Mesenchymal stem cell (in vitro differentiated cells and primary cell): ENCODE measurements at regions not wholly inside any gene's neighbourhood (a gene's known extent, or its start where the extent isn't known, plus 50 kb on each side); places are given as distances from the start of the nearest gene placed in this dataset.

Experiments
- DNase-seq: peaks from one replicate; pipeline ENCODE4 v3.0.0-alpha.2; 2013
- H2AFZ ChIP-seq: one replicate; pipeline ENCODE4 v1.6.1; 2013; ENCODE audit warnings: low read depth, mild to moderate bottlenecking, control low read depth, inconsistent platforms, low read length, moderate library complexity
- H2AK5ac ChIP-seq: 2 replicates; pipeline ENCODE4 v1.6.1; 2013; ENCODE audit warnings: low read length, moderate library complexity, mild to moderate bottlenecking, inconsistent platforms; ENCODE audit not compliant: severe bottlenecking
- H2BK120ac ChIP-seq: one replicate; pipeline ENCODE4 v1.6.1; 2013; ENCODE audit warnings: low read depth, mild to moderate bottlenecking, inconsistent platforms, low read length, moderate library complexity
- H2BK12ac ChIP-seq, 2 experiments: one replicate each; pipeline ENCODE4 v1.6.1; 2013; ENCODE audit warnings: inconsistent platforms in 2 of 2, low read length in 2 of 2, mild to moderate bottlenecking in 2 of 2, moderate library complexity in 2 of 2, control low read depth in 1 of 2
- H2BK15ac ChIP-seq: one replicate; pipeline ENCODE4 v1.6.1; 2013; ENCODE audit warnings: mild to moderate bottlenecking, low read depth, inconsistent platforms; ENCODE audit not compliant: poor library complexity, severe bottlenecking
- H2BK5ac ChIP-seq: 2 replicates; pipeline ENCODE4 v1.6.1; 2013; ENCODE audit warnings: low read depth, mild to moderate bottlenecking, low read length, control low read depth, inconsistent platforms; ENCODE audit not compliant: poor library complexity, severe bottlenecking
- H3K14ac ChIP-seq, 2 experiments: one replicate each; pipeline ENCODE4 v1.6.1; 2013; ENCODE audit warnings: inconsistent platforms in 2 of 2, low read length in 2 of 2, control low read depth in 1 of 2, mild to moderate bottlenecking in 1 of 2, moderate library complexity in 1 of 2
- H3K18ac ChIP-seq, 2 experiments: one replicate each; pipeline ENCODE4 v1.6.1; 2013; ENCODE audit warnings: inconsistent platforms in 2 of 2, low read length in 2 of 2, control low read depth in 1 of 2, low read depth in 1 of 2, mild to moderate bottlenecking in 1 of 2
- H3K23ac ChIP-seq, 2 experiments: one replicate each; pipeline ENCODE4 v1.6.1; 2013; ENCODE audit warnings: inconsistent platforms in 2 of 2, low read length in 2 of 2, mild to moderate bottlenecking in 2 of 2, moderate library complexity in 2 of 2, control low read depth in 1 of 2
- H3K27ac ChIP-seq: 2 replicates; pipeline ENCODE4 v1.5.1; 2013; ENCODE audit warnings: mild to moderate bottlenecking, moderate library complexity, low read length, control low read depth, inconsistent platforms; ENCODE audit not compliant: poor library complexity, severe bottlenecking
- H3K27me3 ChIP-seq, 2 experiments: 2 replicates each; pipeline versions ENCODE4 v1.6.1 to v1.7.0; 2013; ENCODE audit warnings: low read length in 2 of 2, mild to moderate bottlenecking in 2 of 2, moderate library complexity in 2 of 2, control low read depth in 1 of 2, inconsistent platforms in 1 of 2; ENCODE audit not compliant: control insufficient read depth in 1 of 2, insufficient read depth in 1 of 2
- H3K36me3 ChIP-seq, 2 experiments: 2 replicates each; pipeline versions ENCODE4 v1.6.1 to v1.7.0; 2013; ENCODE audit warnings: low read length in 2 of 2, control low read depth in 1 of 2, inconsistent platforms in 1 of 2, low read depth in 1 of 2, mild to moderate bottlenecking in 1 of 2; ENCODE audit not compliant: insufficient read depth in 2 of 2, control insufficient read depth in 1 of 2
- H3K4ac ChIP-seq, 2 experiments: one replicate each; pipeline ENCODE4 v1.6.1; 2013; ENCODE audit warnings: inconsistent platforms in 2 of 2, low read length in 2 of 2, mild to moderate bottlenecking in 2 of 2, moderate library complexity in 2 of 2, control low read depth in 1 of 2, low read depth in 1 of 2
- H3K4me1 ChIP-seq: 2 replicates; pipeline ENCODE4 v1.6.1; 2013; ENCODE audit warnings: low read depth, low read length, control low read depth; ENCODE audit not compliant: control insufficient read depth, insufficient read depth
- H3K4me2 ChIP-seq: 2 replicates; pipeline ENCODE4 v1.6.1; 2013; ENCODE audit warnings: low read length, mild to moderate bottlenecking, inconsistent platforms; ENCODE audit not compliant: poor library complexity, severe bottlenecking
- H3K4me3 ChIP-seq, 2 experiments: 2 replicates each; pipeline versions ENCODE4 v1.5.1 to v1.7.0; 2013; ENCODE audit warnings: low read length in 2 of 2, mild to moderate bottlenecking in 2 of 2, control low read depth in 1 of 2, low read depth in 1 of 2; ENCODE audit not compliant: insufficient read depth in 1 of 2
- H3K79me1 ChIP-seq: replicated peaks from 2 replicates; pipeline ENCODE4 v1.6.1; 2013; ENCODE audit warnings: mild to moderate bottlenecking, control low read depth, low read length, inconsistent platforms; ENCODE audit not compliant: poor library complexity, severe bottlenecking
- H3K9ac ChIP-seq: 2 replicates; pipeline ENCODE4 v1.7.0; 2013; ENCODE audit warnings: mild to moderate bottlenecking, low read length, moderate library complexity
- H3K9me3 ChIP-seq: 2 replicates; pipeline ENCODE4 v1.7.0; 2013; ENCODE audit warnings: mild to moderate bottlenecking, low read length; ENCODE audit not compliant: control insufficient read depth
- H4K8ac ChIP-seq: one replicate; pipeline ENCODE4 v1.6.1; 2013; ENCODE audit warnings: inconsistent platforms, mild to moderate bottlenecking, low read length, moderate library complexity
- H4K91ac ChIP-seq: one replicate; pipeline ENCODE4 v1.6.1; 2013; ENCODE audit warnings: mild to moderate bottlenecking, low read length, inconsistent platforms
- WGBS: methylation state at CpG from one replicate; pipeline ENCODE4 v1.1.7; 2013; ENCODE audit warnings: mixed read lengths; 5-methylcytosine and 5-hydroxymethylcytosine counted together

GRCh38 chr9:127559247-127559680 is 52.8 kb upstream of the STXBP1 start:
- Histone ChIP-seq H3K27ac (peak overlapping the region; percentile 92), H3K27me3 (no peaks in the 10 kb centered on the region), H4K91ac (peak overlapping the region; percentile 65), H2BK5ac (no peak overlapping the region), H3K4me1 (peaks cover 77% of the 10 kb centered on the region), H2BK15ac (no peak overlapping the region), H2AK5ac (peak overlapping the region; percentile 3), H3K9me3 (no peaks in the 10 kb centered on the region), H3K9ac (peak overlapping the region; percentile 82), H3K36me3 (peaks cover 53 to 59% of the 10 kb centered on the region in 2 experiments), H3K4me2 (no peak overlapping the region), H3K23ac (no peak overlapping the region), H2BK120ac (peak overlapping the region; percentile 23), H4K8ac (peak overlapping the region; percentile 70), H3K18ac (peak overlapping the region; percentile 85 to 98), H2BK12ac (peak overlapping the region; percentile 4 to 85), H3K14ac (no peak overlapping the region), H3K4ac (peak overlapping the region; percentile 16 to 75), H2AFZ (no peak overlapping the region), H3K4me3 (peak overlapping the region in 1 of 2 experiments; percentile 62), H3K79me1 (no peaks in the 10 kb centered on the region)
- DNase-seq: no peak
- WGBS: 79% methylated on average over 5 of the region's 5 CpGs

GRCh38 chr9:127561491-127562278 is 50.4 kb upstream of the STXBP1 start:
- H4K91ac ChIP-seq: peak overlapping the region; percentile 97
- peak overlapping the region in 1 of 2 experiments; percentile 19 for H3K14ac ChIP-seq
- H2BK15ac ChIP-seq: peak overlapping the region; percentile 82
- H3K23ac ChIP-seq: peak overlapping the region in 1 of 2 experiments; percentile 14
- peak; percentile 100 for DNase-seq
- no peaks in the 10 kb centered on the region for H3K79me1 ChIP-seq
- H4K8ac ChIP-seq: peak overlapping the region; percentile 89
- H3K9me3 ChIP-seq: no peaks in the 10 kb centered on the region
- no peaks in the 10 kb centered on the region for H3K27me3 ChIP-seq
- peak overlapping the region; percentile 98 for H3K18ac ChIP-seq
- WGBS: 4% methylated on average over 13 of the region's 17 CpGs
- H2AFZ ChIP-seq: no peak overlapping the region
- peak overlapping the region; percentile 94 for H2AK5ac ChIP-seq
- H2BK12ac ChIP-seq: peak overlapping the region; percentile 86 to 93
- H3K4me3 ChIP-seq: peak overlapping the region in 1 of 2 experiments; percentile 68
- H3K36me3 ChIP-seq: peaks cover 61 to 70% of the 10 kb centered on the region in 2 experiments
- no peak overlapping the region for H3K4me2 ChIP-seq
- H3K4ac ChIP-seq: peak overlapping the region; percentile 94 to 95
- H2BK120ac ChIP-seq: peak overlapping the region; percentile 94
- H2BK5ac ChIP-seq: peak overlapping the region; percentile 57
- H3K27ac ChIP-seq: peak overlapping the region; percentile 92
- peaks cover 73% of the 10 kb centered on the region for H3K4me1 ChIP-seq
- H3K9ac ChIP-seq: peak overlapping the region; percentile 85
